Liver (tissue), 8 donors: ENCODE measurements at regions not wholly inside any gene's neighbourhood (a gene's known extent, or its start where the extent isn't known, plus 50 kb on each side); places are given as distances from the start of the nearest gene placed in this dataset.

ENCODE experiments used
- DNase-seq: peaks from one replicate; pipeline ENCODE4 v3.0.0-alpha.2; 2017; ENCODE audit warnings: low spot score
- H3K27ac ChIP-seq, 2 donors: one replicate each; pipeline ENCODE4 v1.7.0; 2013; ENCODE audit warnings: inconsistent platforms in 2 of 2, low read length in 2 of 2, control low read depth in 1 of 2, low read depth in 1 of 2, mild to moderate bottlenecking in 1 of 2
- H3K27me3 ChIP-seq, 4 donors: one replicate each; pipeline versions ENCODE4 v1.6.1 to v1.7.0; 2013; ENCODE audit warnings: low read length in 3 of 4, inconsistent platforms in 1 of 4, mild to moderate bottlenecking in 1 of 4, moderate library complexity in 1 of 4; ENCODE audit not compliant: control insufficient read depth in 4 of 4, insufficient read depth in 4 of 4
- H3K36me3 ChIP-seq, 4 donors: one replicate each; pipeline versions ENCODE4 v1.6.1 to v1.7.0; 2013; ENCODE audit warnings: low read length in 3 of 4, mild to moderate bottlenecking in 3 of 4, low read depth in 1 of 4, moderate library complexity in 1 of 4; ENCODE audit not compliant: control insufficient read depth in 4 of 4, insufficient read depth in 3 of 4
- H3K4me1 ChIP-seq, 4 donors: one replicate each; pipeline versions ENCODE4 v1.6.1 to v1.7.0; 2013; ENCODE audit warnings: low read length in 3 of 4, mild to moderate bottlenecking in 3 of 4, moderate library complexity in 1 of 4; ENCODE audit not compliant: control insufficient read depth in 4 of 4, insufficient read depth in 4 of 4
- H3K4me3 ChIP-seq, 3 donors: one replicate each; pipeline versions ENCODE4 v1.6.1 to v1.7.0; 2013; ENCODE audit warnings: low read length in 3 of 3, control low read depth in 1 of 3, low read depth in 1 of 3, mild to moderate bottlenecking in 1 of 3
- H3K9ac ChIP-seq, 2 donors: one replicate each; pipeline ENCODE4 v1.7.0; 2013; ENCODE audit warnings: low read length in 2 of 2, mild to moderate bottlenecking in 2 of 2, moderate library complexity in 2 of 2, control low read depth in 1 of 2, low read depth in 1 of 2
- H3K9me3 ChIP-seq, 4 donors: one replicate each; pipeline versions ENCODE4 v1.6.1 to v1.7.0; 2013; ENCODE audit warnings: low read length in 3 of 4; ENCODE audit not compliant: control insufficient read depth in 4 of 4
- ATF3 ChIP-seq: IDR thresholded peaks from 2 replicates; pipeline ENCODE4 v1.6.1; 2016; ENCODE audit warnings: antibody characterized with exemption
- CTCF ChIP-seq: fragments of 150-350 bp; IDR thresholded peaks from 2 replicates; pipeline ENCODE4 v1.5.1; 2017; ENCODE audit warnings: improper control_type of control experiment, low read depth, low read length; ENCODE audit not compliant: missing input control
- EGR1 ChIP-seq, 2 donors: IDR thresholded peaks; 2 replicates each; pipeline ENCODE4 v1.6.1; 2016 to 2018; ENCODE audit warnings: antibody characterized with exemption in 2 of 2, low read depth in 2 of 2
- FOXA1 ChIP-seq: IDR thresholded peaks from 2 replicates; pipeline ENCODE4 v1.6.1; 2016; ENCODE audit warnings: antibody characterized with exemption
- FOXA2 ChIP-seq: IDR thresholded peaks from 2 replicates; pipeline ENCODE4 v1.6.1; 2016; ENCODE audit warnings: antibody characterized with exemption
- GABPA ChIP-seq, 2 donors: IDR thresholded peaks in 1 of 2; conservative IDR thresholded peaks in 1 of 2; 2 replicates each; pipeline ENCODE4 v1.6.1; 2016; ENCODE audit warnings: antibody characterized with exemption in 2 of 2, mild to moderate bottlenecking in 1 of 2, moderate library complexity in 1 of 2
- HNF4A ChIP-seq, 2 donors: conservative IDR thresholded peaks; 2 replicates each; pipeline ENCODE4 v1.6.1; 2016; ENCODE audit warnings: antibody characterized with exemption in 2 of 2, mild to moderate bottlenecking in 2 of 2
- HNF4G ChIP-seq: IDR thresholded peaks from 2 replicates; pipeline ENCODE4 v1.6.1; 2016; ENCODE audit warnings: antibody characterized with exemption
- JUND ChIP-seq, 2 donors: IDR thresholded peaks; 2 replicates each; pipeline ENCODE4 v1.6.1; 2016; ENCODE audit warnings: antibody characterized with exemption in 2 of 2
- MAX ChIP-seq: IDR thresholded peaks from 2 replicates; pipeline ENCODE4 v1.6.1; 2016; ENCODE audit warnings: antibody characterized with exemption
- NR2F2 ChIP-seq: IDR thresholded peaks from 2 replicates; pipeline ENCODE4 v1.6.1; 2016; ENCODE audit warnings: antibody characterized with exemption
- RAD21 ChIP-seq, 2 donors: IDR thresholded peaks; 2 replicates each; pipeline ENCODE4 v1.6.1; 2016; ENCODE audit warnings: antibody characterized with exemption in 2 of 2, mild to moderate bottlenecking in 2 of 2
- REST ChIP-seq: IDR thresholded peaks from 2 replicates; pipeline ENCODE4 v1.6.1; 2016; ENCODE audit warnings: antibody characterized with exemption, mild to moderate bottlenecking
- RXRA ChIP-seq, 2 donors: IDR thresholded peaks; 2 replicates each; pipeline ENCODE4 v1.6.1; 2017 to 2018; ENCODE audit warnings: antibody characterized with exemption in 2 of 2, mild to moderate bottlenecking in 1 of 2
- SP1 ChIP-seq: IDR thresholded peaks from 2 replicates; pipeline ENCODE4 v1.6.1; 2018; ENCODE audit warnings: antibody characterized with exemption, mild to moderate bottlenecking
- TAF1 ChIP-seq: conservative IDR thresholded peaks from 2 replicates; pipeline ENCODE4 v1.6.1; 2016; ENCODE audit warnings: antibody characterized with exemption, mild to moderate bottlenecking
- YY1 ChIP-seq: IDR thresholded peaks from 2 replicates; pipeline ENCODE4 v1.6.1; 2016; ENCODE audit warnings: antibody characterized with exemption, mild to moderate bottlenecking
- ZBTB33 ChIP-seq: IDR thresholded peaks from 2 replicates; pipeline ENCODE4 v1.6.1; 2016; ENCODE audit warnings: antibody characterized with exemption
- whole genome bisulfite sequencing: extraction: QIAGEN DNeasy Blood & Tissue Kit; methylation state at CpG from one replicate; pipeline ENCODE4 v1.1.7; 2013; 5-methylcytosine and 5-hydroxymethylcytosine counted together
- donor health status: healthy.
- donor health status: healthy.
- donor health status: healthy.
- donor health status: healthy.
- donor health status: healthy.

- H3K27ac ChIP-seq, result no peak overlapping the region
- H3K4me1 ChIP-seq, result no peaks in the 10 kb centered on the region
- H3K27me3 ChIP-seq, result no peaks in the 10 kb centered on the region
- H3K36me3 ChIP-seq, result no peaks in the 10 kb centered on the region
- WGBS, result 59% methylated on average over 2 of the region's 2 CpGs
- H3K9ac ChIP-seq, result no peak overlapping the region
- no peak overlapping the region for H3K4me3 ChIP-seq
- no peak for DNase-seq
- no peaks in the 10 kb centered on the region for H3K9me3 ChIP-seq
- TF ChIP-seq SP1 (no peak), EGR1 (IDR thresholded peaks at IDR 0.05; ENCODE audit: low read depth in 2 of 2) (no peak), JUND (IDR thresholded peaks at IDR 0.05) (no peak), RAD21 (IDR thresholded peaks at IDR 0.05) (no peak), FOXA2 (no peak), ZBTB33 (no peak), ATF3 (no peak)
These were observed 276.0 kb downstream of the AUH start for GRCh38 chr9:91085517-91086291.

- TF ChIP-seq GABPA (IDR thresholded peaks at IDR 0.05 in 1 of 2, conservative IDR thresholded peaks at IDR 0.05 in 1 of 2) (no peak), ATF3 (no peak), ZBTB33 (no peak), REST (no peak), SP1 (no peak), EGR1 (IDR thresholded peaks at IDR 0.05; ENCODE audit: low read depth in 2 of 2) (no peak), TAF1 (no peak), HNF4G (no peak), YY1 (no peak), HNF4A (conservative IDR thresholded peaks at IDR 0.05) (no peak), RAD21 (IDR thresholded peaks at IDR 0.05) (no peak), RXRA (IDR thresholded peaks at IDR 0.05) (no peak), FOXA2 (no peak), NR2F2 (no peak), FOXA1 (no peak), JUND (IDR thresholded peaks at IDR 0.05) (no peak), MAX (no peak), CTCF (no peak)
- no peak overlapping the region for H3K4me3 ChIP-seq
- no peak for DNase-seq
- H3K27ac ChIP-seq, result no peak overlapping the region
- H3K9ac ChIP-seq, result no peak overlapping the region
- H3K27me3 ChIP-seq, result no peaks in the 10 kb centered on the region
- no peaks in the 10 kb centered on the region for H3K36me3 ChIP-seq
- H3K4me1 ChIP-seq, result no peaks in the 10 kb centered on the region
- no peaks in the 10 kb centered on the region for H3K9me3 ChIP-seq
These were observed 274.9 kb downstream of the AUH start for GRCh38 chr9:91086657-91087461.
